Medulla oblongata (tissue), 1 donor: ENCODE measurements at regions not wholly inside any gene's neighbourhood (a gene's known extent, or its start where the extent isn't known, plus 50 kb on each side); places are given as distances from the start of the nearest gene placed in this dataset.

Experiments
- DNase-seq: peaks from one replicate; pipeline ENCODE4 v3.0.0-alpha.2; 2015; ENCODE audit errors: extremely low spot score

DNA sequence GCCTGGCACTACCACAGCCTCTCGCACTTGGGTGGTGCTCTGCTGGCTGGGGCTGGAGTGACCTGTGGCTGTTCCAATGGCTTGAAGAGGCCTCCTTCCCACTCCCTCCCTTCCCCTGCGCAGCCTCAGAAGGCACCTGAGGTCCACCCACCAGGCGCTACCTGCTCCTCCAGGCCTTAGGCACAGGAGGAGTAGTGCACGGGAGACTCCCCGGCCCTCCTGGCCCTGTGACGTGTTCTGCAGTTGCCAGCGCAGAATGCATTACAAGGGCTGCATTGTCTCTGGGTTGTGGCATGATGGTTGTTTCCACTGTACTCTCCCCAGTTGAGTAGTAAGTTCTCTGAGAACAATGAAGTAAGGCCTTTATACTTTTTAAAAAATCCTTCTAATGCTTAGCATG lies 128.6 kb downstream of the TEX29 start:
- DNase-seq: peak; percentile 78

DNA sequence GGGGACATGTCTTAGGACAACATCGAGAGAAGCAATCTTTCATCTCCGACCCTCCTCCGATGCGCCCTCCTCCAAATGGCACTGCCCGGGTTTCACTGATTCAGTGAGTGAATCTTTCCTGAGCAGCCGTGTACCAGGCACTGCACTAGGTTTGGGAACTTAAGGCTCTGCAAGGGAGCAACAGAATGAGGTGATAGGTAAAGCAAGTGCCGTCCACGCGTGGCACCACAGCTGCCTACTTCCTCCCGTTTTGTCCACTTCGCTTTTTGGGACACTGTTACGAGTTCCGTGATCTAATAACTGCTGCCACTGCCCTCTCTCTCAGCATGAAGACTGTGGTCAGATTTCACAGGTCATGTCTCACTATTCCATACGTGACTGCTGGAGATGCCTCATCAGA lies 131.0 kb downstream of the TEX29 start:
- no peak for DNase-seq

DNA sequence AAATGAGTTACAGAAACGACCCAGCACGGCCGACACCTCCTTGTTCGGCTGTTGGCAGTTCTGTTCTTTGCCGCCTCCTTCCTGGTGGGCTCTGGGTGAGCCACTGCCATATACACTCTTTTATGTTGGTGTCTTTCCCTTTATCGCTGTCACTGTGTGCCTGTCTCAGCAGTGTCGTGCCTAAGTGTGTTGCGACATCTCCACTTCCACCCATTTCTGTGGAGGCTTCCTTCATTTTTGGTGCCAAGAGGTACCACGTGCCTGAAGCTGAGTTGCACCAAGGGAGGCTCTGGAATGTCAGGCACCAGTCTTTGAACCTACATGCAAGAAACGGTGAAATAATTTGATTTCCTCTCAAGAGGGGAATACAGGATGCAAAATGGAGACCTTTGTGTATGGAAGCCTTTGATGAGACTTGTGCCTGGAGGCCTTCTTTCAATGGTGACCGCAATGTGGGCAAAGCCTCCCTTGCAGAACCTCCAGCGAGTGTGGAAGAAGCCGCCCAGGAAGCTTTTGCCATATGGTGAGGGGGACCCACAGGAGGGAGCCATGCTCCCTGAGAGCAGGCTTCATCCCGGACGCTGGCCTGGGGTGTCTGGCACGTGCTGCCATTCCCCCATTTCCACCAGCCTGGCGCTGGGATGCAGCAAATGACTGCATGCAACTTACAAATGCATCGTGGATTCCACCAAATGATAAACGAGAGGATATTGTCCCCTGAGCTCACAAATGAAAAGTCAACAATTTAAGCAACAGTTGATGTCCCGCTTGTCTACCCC lies 136.2 kb downstream of the TEX29 start:
- no peak for DNase-seq

DNA sequence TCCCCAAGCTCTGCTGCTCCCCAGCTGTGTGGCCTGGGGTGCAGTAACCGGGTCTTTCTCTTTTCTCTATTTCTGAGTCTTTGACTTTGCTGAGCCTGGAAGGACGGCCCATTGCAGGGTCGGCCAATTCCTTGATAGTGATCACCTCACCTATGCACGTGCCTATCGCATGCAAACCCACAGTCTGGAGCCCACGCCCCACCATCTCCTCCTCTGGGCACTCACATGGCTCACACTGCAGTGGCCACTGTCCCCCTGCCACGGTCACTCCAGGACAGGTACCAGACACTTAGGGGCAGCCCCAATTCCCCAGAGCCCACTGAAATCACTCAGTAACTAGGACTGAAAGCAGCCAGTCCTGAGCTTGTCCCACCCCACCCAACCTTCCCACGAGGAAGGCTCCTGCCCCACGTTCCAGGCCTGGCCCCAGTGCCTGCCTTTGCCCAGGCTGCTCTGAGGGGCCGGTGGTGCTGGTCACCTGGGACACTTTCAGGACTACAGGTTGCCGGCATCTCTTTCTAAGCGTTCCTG lies 137.6 kb downstream of the TEX29 start:
- no peak for DNase-seq

DNA sequence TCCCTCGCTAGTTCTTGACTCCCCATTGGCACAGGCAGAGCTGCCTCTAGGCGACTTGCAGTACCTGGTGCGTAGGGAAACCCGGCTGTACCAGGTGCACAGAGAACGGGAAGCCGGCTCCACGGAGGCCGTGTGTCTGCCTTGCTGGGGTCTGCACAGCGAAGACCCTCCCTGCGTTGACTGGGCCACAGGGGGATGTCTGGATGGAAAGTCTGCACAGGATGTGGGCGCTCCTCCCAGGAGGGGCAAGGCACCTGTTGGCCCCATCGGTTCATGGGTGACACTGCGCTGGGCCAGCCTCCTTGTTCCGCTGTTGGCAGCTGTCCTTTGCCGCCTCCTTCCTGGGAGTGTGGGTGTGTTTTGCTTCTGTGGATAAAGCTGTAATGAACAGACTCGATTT lies 138.3 kb downstream of the TEX29 start:
- no peak for DNase-seq

DNA sequence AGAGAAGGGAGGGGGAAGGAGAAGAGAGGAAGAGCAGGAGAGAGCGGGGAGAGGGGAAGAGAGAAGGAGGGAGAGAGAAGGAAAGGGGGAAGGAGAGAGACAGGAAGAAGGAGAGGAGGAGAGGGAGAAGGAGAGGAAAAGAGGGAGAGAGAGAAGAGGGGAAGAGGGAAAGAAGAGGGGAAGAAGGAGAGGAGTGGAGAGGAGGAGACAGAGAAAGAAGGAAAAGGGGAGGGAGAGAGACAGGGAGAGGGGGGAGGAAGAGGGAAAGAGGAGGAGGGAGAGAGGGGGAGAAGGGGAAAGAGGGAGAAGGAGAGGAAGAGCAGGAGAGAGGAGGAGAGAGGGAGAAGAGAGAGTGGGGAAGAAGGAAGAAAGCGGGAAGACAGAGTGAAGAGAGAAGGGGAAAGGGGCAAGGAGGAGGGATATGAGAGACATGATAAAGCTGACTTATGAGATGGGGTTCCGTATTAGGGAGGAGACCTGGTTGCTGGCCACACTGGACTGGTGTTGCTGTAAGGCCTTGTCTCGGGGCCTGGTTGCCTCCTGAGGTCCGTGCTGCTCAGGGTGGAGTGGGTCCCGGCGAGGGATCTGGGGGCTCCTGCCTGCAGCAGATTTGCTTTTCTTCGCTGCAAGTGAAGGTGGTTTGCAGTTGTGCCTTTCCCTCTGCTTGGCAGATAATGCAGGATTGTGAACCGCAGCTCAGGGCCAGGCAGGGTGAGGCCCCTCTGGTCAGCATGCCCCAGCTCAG lies 139.5 kb downstream of the TEX29 start:
- no peak for DNase-seq

DNA sequence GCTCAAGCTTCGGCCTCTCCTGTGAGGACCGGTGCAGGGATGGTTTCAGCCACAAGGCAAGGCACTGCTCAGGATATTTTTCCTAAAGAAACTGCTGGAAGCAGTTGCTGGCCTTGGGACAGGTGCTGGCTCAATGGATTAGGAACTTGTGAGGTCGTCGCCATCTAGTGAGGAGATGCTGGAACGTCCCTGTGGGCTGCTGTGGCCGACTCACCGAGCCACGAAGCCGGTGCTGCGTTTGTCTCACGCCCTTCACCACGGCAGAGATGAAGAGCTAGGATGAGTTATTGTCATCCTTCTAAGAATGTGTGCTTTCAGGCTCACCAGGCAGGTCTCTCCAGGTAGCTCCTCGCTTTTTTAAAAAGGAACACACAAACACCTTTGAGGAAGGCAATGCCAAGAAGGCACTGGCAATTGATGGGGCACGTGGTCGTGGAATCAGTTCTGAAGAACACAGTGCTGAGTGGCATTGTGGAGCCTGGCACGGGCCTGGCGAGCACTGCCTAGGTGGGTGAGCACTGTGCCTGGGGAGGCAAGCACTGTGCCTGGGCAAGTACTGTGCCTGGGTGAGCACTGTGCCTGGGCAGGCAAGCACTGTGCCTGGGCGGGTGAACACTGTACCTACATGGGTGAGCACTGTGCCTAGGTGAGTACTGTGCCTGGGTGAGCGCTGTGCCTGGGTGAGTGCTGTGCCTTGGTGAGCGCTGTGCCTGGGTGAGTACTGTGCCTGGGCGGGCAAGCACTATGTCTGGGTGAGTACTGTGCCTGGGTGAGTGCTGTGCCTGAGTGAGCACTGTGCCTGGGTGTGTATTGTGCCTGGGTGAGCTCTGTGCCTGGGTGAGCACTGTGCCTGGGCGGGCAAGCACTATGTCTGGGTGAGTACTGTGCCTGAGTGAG lies 140.4 kb downstream of the TEX29 start:
- DNase-seq: peak; percentile 84

DNA sequence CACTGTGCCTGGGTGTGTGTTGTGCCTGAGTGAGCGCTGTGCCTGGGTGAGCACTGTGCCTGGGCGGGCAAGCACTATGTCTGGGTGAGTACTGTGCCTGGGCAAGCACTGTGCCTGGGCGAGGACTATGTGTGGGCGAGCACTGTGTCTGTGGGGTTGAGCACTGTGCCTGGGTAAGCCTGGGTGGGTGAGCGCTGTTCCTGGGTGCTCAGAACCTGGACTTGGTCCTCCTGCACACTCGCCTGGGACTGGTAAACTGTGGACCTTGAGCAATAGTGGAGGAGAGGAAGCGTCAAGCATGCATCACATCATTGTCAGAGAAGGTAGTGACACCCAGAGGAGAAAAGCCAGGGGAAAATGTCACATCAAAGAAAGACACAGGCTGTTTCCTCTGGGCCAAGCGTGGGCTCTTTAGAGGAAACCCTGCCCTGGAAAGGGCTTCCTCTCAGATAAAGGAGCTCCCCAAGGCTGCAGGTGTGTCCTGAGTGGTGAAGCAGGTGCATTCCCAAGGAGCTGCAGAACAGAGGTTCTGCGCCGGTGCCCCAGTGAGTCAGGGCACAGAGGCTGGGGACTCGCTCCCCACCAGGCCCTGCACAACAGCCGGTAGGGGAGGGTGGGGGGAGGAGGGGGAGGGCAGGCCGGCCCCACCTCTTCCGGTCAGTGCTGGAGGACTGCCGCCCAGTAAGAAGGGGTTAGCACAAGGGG lies 141.2 kb downstream of the TEX29 start:
- DNase-seq: no peak

DNA sequence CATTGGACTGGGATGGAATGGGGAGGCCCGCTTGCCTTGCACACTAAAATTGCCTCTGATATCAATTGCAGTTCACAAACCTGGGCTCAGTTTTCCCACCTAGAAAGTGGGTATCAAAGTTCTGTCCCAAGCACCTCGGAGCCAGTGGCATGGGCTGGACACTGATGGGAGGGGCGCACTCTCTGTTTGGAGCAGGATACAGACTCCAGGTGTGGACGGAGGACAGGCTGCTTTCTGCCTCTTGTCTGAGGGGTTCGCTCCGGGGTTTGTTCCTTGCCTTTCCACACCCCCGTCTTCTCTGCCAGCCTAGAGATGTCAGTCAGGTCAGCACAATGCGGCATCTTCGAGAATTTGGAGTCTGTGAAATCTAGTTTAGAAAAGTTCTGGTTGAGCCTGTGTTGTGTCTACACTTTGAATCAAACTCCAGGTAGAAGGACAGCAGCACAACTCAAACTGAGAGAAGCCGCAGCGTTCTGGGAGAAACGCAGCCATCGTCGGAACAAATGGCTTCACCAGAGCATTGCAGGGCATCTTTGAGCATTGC lies 141.9 kb downstream of the TEX29 start:
- DNase-seq: no peak

DNA sequence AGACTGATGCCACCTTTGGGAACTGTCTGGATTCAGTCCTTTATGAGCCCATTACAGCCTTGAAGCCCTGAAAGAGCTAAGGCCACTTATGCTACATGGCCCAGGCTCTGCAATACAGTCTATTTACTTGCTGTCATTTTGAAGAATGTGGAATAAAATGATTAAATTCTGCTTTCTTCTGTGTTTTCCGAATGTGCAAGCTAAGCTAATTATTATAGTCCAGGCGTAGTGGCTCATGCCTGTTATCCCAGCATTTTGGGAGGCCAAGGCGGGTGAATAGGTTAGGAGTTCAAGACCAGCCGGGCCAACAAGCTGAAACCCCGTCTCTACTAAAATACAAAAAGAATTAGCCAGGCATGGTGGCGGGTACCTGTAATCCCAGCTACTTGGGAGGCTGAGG lies 142.5 kb downstream of the TEX29 start:
- no peak for DNase-seq

DNA sequence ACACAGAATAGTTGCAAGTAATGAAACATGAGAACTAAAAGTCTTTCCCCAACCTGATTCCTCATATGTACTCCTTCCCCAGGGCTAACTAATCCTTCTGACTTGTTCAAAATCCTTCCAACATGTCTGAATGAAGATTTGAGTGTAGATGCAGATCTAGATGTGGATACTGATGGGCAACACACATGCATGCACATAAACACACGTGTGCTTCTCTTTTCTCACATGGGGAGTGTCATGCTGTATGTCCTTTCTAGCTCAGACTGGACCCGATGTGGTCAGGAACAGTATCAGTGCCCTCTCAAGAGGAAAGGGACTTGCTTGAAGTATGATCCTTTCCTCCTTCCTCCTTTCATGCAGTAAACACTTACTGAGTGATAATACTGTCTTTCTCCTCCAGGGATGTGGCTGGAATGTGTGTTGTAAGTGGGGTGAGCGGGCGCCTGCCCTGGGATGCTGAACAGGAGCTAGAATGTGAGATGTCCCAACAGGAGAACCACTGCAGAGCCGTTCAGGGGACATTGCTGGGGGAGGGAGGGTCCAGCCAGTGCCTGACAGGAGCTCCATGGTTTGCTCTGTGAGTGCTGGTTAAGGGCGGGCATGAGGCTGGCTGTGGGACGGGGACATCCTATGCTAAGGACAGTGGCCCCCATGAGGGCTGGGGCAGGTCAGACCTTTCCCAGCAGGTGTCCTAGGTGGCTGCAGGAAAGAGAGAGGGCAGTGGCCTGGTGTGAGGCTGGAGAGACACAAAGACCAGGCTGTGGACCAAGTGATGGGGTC lies 146.9 kb downstream of the TEX29 start:
- DNase-seq: no peak

DNA sequence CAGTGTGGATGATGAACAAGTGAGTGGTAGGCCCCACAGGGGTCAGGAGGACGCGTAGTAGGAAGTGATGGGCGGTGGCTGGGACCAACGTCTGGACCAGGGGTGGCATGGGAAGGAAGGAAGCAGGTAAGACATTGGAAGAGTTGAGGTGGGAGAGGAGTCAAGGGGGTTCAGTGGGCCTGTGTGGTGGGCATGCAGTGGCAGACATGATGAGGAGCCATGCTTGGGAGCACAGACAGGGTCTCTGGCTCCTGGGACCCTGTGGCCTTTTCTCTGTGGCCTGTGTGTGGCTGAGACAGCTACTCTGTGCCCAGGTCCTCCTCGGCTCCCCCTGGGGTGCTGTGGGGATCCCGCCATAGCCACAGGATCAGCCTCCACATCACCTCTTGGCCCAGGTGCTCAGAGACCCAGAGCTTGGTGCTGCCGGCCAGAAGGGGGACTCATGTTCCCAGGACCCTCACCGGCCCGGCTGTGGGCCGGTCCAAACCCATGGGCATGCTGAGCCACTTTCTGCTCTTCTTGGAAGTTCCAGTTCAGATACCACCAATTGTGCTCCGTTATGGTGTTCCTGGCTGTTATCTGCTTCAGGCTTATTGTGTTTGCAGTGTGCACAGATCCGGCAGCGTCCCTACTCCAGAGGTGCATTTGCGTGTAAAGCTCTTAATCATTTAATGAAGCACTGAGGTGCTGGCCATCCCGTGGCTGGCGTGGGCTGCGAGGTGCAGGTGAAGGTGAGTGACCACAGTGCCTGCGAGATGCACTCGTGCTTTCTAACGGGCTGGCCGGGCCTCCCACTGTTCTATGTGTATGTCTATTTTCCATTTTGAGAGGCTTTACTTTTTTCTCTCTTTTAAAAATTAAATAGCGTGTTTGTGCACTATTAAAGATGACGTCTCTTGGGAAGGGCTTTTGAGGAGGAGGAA lies 147.9 kb downstream of the TEX29 start:
- no peak for DNase-seq

DNA sequence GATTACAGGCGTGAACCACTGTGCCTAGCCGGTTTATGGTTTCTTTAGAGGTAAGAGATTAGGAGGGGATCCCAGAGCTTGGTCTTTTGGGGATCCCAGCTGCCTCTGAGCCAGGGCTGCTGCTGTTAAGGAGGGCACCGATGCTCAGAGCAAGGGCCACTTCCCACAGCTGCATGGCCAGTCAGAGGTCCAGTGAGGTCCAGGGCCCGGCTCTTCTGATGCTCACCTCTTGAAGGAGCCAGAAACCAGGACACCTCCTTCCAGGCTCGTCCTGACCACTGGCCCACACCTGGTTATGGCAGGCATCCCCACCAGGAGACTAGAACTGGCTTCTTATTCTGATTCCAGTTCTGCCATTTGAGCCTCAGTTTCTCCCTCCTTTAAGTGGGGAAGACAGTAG lies 149.0 kb downstream of the TEX29 start:
- no peak for DNase-seq

DNA sequence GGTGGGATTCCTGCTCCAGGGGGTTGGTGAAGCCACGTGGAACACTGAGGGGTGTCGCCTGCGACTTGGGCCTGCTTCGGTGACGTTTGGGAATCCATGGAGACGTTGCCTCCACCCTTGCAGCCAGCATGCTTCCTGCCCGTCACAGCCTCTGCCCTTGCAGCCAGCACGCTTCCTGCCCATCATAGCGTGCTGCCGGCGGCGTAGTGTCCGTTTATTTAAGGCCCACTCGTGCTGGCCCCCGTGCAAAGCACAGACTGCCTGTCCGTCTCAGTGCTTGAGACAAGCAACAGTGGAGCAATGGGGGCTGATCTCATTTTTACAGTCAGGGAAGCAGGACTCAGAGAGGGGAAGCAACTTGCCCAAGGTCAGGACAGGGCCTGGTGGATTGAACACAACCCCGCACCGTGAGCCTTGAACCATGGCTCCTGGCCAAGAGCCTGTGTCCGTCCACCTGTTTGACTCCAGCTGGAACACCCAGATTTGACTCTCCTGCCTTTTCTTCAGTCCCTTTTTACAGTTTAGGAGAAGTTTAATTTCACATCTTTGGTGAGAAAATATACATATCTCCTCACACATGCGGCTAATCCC lies 149.6 kb downstream of the TEX29 start:
- DNase-seq: no peak

DNA sequence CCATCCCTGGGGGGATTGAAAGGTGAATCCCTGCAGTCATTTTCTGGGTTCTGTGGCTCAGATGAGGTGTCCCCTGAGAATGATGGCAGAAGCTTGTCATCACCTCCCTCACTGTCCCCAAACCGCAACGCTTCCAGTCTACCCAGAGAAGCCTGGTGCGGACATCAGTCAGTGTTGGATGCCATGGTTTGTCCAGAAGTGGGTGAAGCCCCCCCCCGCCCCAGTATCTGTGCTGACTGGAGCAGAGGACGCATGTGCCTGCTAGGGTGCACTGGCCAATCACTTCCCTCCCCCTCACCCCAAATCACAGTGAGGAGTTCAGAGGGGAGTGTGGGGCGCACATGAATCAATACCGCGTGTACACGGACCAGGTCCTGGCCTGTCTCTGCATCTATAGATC lies 150.5 kb downstream of the TEX29 start:
- DNase-seq: no peak

DNA sequence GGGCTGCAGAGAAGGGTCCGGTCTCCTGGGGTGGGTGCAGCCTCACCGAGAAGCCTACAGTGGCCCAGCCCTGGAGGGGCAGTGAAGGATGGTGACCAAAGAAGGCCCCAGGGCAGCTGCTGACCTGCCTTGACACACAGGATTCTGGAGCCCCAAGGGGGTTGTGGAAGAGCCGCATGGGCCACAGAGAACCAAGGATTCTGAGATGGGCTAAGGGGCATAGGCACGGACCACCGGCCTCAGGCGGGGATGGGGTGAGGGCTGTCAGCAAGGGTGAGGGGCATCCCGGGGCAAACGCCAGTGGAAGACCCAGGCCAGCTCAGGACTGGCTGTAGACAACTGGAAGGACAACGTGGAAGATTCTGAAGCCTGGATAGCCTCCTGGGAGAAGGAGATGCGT lies 151.6 kb downstream of the TEX29 start:
- no peak for DNase-seq

DNA sequence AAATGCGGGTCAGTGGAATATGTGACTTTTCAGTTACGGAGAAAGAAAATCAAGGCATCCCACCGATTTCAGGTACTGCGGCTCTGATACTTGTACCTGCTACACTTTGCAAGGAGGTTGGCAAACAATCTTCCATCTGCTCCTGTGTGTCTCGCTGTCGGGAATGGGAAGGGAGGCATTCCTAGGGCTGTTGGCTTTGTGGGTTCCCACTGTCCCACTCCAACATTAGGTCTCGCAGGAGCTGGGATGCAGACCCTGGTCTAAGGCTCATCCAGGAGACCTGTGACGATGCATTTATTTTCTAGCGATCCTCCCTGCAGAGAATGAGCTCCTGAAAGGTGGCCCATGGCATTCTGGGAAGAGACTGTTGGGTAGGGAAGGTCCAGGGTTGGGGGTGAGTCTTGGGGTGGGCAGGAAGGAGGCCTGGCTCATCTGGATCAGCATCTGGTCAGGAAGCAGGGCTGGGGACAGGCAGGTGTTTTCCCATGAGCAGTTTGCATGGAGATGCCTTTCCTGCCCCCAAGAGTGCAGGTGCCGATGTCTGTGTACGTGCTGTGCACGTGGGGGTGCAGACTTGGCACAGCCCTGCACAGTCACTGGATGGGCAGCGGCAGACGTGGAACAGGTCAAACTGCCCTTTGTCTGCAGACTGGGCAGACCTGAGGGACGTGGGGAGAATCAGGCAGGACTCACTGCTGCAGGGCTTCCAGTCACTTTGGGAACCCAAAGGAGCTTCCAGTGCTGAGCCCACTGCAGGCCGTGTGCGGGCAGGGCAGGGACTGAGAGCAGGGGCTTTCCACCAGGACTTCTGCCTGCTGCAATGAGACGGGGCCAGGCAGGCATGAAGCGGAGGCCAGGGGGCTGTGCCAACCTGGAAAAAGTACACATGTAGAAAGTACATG lies 152.4 kb downstream of the TEX29 start:
- DNase-seq: no peak
